Embryonic facial prominence (tissue), 1 donor: ENCODE measurements at regions not wholly inside any gene's neighbourhood (a gene's known extent, or its start where the extent isn't known, plus 50 kb on each side); places are given as distances from the start of the nearest gene placed in this dataset.

ENCODE experiments used
- DNase-seq: peaks from one replicate; pipeline ENCODE4 v3.0.0-alpha.2; 2016; ENCODE audit errors: extremely low spot score

GRCh38 chr10:78513330-78513729 is 479.7 kb downstream of the RPS24 start:
- DNase-seq: no peak

GRCh38 chr10:78513986-78514385 is 480.3 kb downstream of the RPS24 start:
- no peak for DNase-seq

GRCh38 chr10:78514459-78514858 is 480.8 kb downstream of the RPS24 start:
- no peak for DNase-seq

- DNase-seq: no peak
Measured at GRCh38 chr10:78515038-78515872, 481.6 kb downstream of the RPS24 start.

- DNase-seq: no peak
Measured at GRCh38 chr10:78515873-78516153, 482.1 kb downstream of the RPS24 start.

GRCh38 chr10:78516236-78516635 is 482.6 kb downstream of the RPS24 start:
- DNase-seq: no peak

- DNase-seq: no peak
Measured at GRCh38 chr10:78516756-78517155, 483.1 kb downstream of the RPS24 start.

GRCh38 chr10:78518224-78518623 is 484.6 kb downstream of the RPS24 start:
- no peak for DNase-seq

- DNase-seq: no peak
Measured at GRCh38 chr10:78520737-78521430, 487.2 kb downstream of the RPS24 start.

- DNase-seq: no peak
Measured at GRCh38 chr10:78523453-78523852, 489.8 kb downstream of the RPS24 start.

- no peak for DNase-seq
Measured at GRCh38 chr10:78524342-78524741, 490.7 kb downstream of the RPS24 start.

- no peak for DNase-seq
Measured at GRCh38 chr10:78524941-78525340, 491.3 kb downstream of the RPS24 start.

GRCh38 chr10:78526347-78526746 is 492.7 kb downstream of the RPS24 start:
- DNase-seq: no peak

- no peak for DNase-seq
Measured at GRCh38 chr10:78527296-78527695, 493.6 kb downstream of the RPS24 start.

- no peak for DNase-seq
Measured at GRCh38 chr10:78528749-78529204, 495.1 kb downstream of the RPS24 start.

- DNase-seq: no peak
Measured at GRCh38 chr10:78529262-78529661, 495.6 kb downstream of the RPS24 start.

GRCh38 chr10:78531088-78531487 is 497.4 kb downstream of the RPS24 start:
- no peak for DNase-seq

GRCh38 chr10:78532480-78533042 is 498.9 kb downstream of the RPS24 start:
- no peak for DNase-seq

- no peak for DNase-seq
Measured at GRCh38 chr10:78533098-78533497, 499.4 kb downstream of the RPS24 start.

GRCh38 chr10:78533776-78534175 is 500.1 kb downstream of the RPS24 start:
- DNase-seq: no peak

GRCh38 chr10:78535716-78536218 is 502.1 kb downstream of the RPS24 start:
- DNase-seq: no peak

- no peak for DNase-seq
Measured at GRCh38 chr10:78537018-78537417, 503.4 kb downstream of the RPS24 start.

- no peak for DNase-seq
Measured at GRCh38 chr10:78539247-78539766, 505.6 kb downstream of the RPS24 start.
